ENCODE measurements at regions not wholly inside any gene's neighbourhood (a gene's known extent, or its start where the extent isn't known, plus 50 kb on each side); places are given as distances from the start of the nearest gene placed in this dataset.
"Not testable (repeated sequence)": the region's sequence is repeated elsewhere in the genome, so short reads cannot be mapped to it uniquely, and the experiment has no call there.

DNA sequence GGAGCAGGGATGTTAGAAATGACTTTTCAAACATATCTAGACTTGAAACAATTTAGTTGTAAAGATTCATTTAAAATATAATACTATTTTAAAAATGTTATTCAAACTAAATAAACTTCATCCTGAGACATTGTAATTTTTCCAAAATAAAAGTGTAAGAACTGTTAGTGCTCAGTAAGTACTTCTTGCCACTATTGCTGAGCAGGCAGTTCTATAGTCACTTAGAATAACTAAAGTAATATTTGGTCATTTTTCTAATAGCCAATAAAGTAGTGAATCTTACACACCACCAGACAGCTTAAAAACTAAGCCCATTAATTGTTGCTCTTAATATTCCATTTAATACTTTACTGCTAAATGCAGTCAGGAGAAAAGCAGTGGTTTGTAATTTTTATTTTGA is 1120.0 kb upstream of the CDH10 start:
- DNase-seq (ENCODE audit: low spot score): no peak

DNA sequence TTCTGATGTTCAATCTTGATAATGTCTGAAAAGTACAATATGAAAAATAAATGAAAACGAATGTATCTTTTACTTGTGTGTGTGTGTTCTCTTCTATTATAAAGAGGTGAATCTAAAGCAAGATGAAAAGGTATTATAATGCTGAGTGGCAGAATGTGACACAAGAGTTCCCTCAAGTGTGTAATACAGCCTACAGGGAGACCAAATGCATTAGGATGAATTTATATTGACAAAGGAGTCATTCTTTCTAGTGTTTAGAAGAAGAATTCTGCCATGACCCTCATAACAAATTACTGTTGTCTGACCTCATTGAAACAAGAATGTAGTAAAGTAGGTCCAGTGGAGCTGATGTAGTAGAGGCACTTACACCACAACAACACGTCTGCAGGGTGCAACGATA is 1119.0 kb upstream of the CDH10 start:
- DNase-seq (ENCODE audit: low spot score): no peak

DNA sequence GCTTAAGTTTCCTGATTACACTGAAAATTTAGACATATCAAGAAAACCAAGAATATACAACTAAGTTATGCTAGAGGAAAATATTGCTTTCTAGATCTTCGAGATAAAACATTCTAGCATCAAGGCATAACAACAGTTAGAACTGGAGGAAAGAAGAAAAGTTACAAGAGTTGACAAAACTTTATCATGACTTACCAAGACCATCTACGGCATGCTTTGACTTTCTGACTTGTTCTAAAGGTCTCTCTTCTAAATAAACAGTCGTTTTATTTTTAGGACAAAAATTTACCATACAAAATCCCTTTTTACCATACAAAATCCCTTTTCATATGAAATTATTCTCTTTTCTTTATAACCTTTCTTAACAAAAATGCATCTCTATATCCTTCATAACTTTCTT is 1110.1 kb upstream of the CDH10 start:
- no peak for DNase-seq (ENCODE audit: low spot score)

DNA sequence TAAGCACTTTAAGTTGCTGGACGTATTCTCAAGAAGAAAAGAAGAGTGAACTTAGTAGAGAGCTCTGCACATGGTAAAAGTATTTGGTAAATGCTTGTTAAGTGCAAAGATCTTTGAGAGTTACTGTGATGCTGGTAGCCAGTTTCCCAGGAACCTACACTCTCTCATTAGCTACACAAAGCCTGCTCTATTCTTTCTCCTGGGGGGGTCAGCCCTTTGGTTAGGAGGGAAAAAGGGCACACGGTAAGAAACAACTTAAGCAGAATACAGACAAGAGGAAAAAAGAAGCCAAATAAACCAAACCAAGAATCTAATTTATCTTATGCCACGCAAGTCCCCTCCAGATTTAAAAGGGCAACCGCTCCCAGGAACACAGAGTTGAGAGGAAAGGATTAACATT is 1100.1 kb upstream of the CDH10 start:
- DNase-seq (ENCODE audit: low spot score): no peak

DNA sequence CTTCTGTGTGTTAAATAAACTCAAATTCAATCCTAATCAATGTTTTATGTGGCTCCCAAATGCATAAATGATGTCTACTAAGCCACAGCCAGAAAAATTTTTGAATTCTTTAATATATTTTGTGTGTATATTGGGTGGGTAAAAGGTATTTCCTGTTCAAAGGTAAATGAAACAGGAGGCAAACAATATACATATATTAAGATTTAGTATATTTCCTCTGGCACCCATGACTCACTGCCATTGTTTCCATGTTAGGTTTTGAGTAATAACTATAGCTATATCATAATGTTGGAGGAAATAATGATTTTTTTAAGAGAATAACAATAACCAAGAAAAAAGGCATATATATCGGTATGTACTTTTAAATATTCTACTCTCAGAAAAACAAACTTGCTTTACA is 1071.9 kb upstream of the CDH10 start:
- no peak for DNase-seq (ENCODE audit: low spot score)

DNA sequence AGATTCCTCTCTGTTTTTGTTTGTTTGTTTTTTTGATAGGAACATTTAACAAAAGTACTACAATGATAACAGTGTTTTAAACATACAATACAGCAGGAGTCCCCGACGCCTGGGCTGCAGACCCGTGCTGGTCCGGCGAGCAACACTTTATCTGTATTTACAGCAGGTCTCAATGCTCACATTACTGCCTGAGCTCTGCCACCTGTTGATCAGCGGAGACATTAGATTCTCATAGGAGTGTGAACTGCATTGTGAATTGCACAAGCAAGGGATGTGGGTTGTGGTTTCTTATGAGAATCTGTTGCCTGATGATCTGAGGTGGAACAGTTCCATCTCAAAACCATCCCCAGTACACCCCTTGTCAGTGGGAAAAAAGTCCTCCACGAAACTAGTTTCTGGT is 1068.5 kb upstream of the CDH10 start:
- no peak for DNase-seq (ENCODE audit: low spot score)

DNA sequence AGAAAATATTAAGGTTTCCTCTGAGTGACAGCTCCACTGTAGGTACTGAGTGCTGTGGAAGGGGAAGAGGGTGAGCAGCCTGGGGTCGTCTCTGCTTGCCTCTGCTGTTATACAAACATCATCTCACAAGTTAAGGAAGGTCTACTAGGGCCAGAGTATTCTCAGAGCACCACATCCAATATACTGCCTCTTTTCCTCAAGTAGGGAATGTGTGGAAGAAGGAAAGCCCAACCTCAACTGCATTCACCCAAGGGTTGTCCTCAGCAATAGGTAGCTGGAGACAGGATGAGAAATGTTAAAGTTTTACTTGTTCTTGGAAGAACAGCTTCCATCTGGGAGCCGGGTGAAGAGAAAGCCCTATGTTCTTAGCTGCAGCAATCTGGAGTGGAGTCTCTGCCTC is 1062.3 kb upstream of the CDH10 start:
- DNase-seq (ENCODE audit: low spot score): no peak

DNA sequence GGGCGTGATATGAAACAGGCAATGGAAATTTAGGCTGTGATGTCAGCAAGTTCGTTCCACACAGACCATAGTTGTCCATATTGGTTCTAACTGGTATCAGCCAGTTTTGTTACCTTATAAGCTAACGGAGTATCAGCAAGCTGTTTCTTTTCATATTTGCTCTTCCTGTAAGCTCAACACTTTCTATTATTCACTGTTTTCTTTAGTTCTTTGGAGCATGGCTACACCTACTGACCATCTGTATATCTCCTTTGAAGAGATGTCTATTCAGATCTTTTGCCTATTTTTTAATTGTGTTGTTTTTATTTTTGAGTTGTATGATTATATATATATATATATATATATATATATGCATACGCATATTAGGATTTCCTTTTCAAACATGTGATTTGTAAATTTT is 1057.2 kb upstream of the CDH10 start:
- no peak for DNase-seq (ENCODE audit: low spot score)

DNA sequence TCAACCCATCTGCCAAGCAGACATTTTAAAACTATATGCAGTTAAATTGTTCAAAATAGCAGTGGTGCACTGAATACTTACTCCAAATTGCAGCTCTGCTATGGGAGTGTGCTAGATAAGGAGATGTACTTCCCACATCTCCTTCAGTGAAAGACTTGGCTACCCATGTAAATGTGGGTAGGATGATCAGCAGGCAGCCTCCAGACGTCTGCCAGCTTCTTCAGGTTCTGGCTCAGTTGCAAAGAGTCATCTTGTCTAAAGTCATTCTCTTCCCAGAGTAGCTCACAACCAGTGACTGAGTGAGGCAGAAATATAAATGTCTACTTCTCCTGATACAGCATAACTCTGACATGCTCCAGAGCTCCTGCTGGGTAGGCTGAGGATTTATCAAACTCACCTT is 1050.0 kb upstream of the CDH10 start:
- no peak for DNase-seq (ENCODE audit: low spot score)

DNA sequence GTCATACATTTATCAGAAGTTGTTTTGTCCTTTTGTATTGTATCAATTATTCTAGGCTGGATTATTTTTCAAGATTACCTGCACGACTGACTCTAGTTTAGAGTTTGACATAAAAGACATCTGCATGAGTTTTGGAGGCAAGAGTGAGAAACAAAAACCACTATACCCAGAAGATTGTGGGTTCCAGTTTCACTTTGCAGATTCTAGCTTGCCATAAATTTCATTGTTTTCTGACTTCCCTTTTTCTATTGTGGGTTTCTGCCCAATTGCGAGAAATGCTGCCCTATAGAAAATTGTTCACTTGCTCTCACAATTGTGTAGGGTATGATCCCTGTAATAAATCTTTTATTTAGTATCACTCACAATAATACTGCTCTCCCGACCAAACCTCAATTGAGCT is 1043.4 kb upstream of the CDH10 start:
- no peak for DNase-seq (ENCODE audit: low spot score)

DNA sequence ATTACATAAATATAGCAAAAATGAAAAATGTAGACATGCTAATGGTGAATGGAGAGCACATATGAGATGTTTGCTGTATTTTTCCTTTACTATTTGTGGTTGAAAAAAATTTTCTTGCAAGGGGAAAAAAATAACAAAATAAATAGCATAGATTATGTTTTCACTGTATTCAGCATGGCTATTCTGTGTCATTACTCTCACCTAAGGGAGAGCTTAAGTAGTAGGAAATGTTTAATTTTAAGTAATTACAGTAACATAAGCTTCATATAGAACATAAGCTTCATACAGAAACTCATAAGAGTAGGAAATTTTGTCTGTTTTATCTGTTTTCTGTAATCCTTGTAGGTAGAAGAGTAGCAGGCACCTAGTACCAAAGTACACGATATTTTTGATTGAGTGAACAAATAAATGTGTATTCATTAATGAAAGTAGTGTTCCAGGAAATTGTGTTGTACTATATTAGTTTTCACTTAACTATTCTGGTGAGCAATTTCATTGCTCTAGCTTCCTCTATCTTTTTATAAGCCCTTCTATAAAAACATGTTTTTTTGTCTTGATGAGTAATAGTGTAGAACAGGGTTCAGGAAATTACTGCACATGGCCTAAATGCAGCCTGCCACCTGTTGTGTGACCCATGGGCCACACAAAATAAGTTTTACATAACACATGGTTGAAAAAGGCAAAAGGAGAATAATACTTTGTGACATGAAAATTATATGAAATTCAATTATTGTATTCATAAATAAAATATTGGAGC is 1025.0 kb upstream of the CDH10 start:
- DNase-seq (ENCODE audit: low spot score): no peak

DNA sequence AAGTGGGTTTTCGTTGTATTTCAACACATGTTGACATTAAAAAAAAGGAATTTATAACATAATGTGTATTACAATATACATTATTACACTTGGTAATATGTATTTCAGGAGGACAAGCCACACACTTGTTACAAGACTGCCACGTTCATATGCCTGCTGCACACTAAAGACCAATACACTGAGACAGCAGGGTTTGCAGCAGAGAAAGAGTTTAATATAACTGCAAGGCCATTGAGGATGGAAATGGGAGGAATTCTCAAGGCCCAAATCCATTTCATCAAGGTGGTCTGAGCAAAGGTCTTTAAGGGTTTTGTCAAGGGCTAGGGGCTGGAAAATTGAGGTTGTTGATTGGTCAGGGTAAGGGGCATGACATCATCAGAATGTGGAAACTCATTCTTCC is 1017.8 kb upstream of the CDH10 start:
- DNase-seq (ENCODE audit: low spot score): no peak

DNA sequence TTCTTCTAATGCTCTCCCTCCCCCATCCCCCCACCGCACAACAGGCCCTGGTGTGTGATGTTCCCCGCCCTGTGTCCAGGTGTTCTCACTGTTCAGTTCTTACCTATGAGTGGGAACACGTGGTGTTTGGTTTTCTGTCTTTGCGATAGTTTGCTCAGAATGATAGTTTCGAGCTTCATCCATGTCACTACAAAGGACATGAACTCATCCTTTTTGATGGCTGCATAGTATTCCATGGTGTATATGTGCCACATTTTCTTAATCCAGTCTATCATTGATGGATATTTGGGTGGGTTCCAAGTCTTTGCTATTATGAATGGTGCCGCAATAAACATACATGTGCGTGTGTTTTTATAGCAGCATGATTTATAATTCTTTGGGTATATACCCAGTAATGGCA is 1005.5 kb upstream of the CDH10 start:
- DNase-seq (ENCODE audit: low spot score): not testable (repeated sequence)

DNA sequence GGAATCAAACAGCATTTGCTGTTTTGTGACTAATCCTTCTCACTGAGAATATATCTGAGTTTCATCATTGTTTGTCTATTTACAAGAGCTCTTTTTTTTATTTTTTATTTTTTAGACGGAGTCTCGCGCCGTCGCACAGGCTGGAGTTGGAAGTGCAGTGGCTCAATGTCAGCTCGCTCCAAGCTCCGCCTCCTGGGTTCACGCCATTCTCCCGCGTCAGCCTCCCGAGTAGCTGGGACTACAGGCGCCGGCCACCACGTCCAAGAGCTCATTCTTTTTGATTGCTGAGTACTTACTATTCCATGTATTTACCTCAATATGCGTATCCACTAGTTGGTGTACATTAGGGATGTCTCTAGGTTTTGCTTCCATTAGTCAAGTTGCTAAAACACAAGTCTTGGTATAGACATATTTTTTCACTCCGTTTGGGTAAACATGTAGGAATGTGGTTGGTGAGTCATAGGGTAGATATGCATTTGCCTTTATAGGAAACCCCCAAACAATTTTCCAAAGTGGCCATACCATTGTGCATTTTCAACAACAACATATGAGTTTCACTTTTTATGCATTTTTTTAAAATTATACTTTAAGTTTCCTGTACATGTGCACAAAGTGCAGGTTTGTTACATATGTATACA is 1005.0 kb upstream of the CDH10 start:
- no peak for DNase-seq (ENCODE audit: low spot score)

DNA sequence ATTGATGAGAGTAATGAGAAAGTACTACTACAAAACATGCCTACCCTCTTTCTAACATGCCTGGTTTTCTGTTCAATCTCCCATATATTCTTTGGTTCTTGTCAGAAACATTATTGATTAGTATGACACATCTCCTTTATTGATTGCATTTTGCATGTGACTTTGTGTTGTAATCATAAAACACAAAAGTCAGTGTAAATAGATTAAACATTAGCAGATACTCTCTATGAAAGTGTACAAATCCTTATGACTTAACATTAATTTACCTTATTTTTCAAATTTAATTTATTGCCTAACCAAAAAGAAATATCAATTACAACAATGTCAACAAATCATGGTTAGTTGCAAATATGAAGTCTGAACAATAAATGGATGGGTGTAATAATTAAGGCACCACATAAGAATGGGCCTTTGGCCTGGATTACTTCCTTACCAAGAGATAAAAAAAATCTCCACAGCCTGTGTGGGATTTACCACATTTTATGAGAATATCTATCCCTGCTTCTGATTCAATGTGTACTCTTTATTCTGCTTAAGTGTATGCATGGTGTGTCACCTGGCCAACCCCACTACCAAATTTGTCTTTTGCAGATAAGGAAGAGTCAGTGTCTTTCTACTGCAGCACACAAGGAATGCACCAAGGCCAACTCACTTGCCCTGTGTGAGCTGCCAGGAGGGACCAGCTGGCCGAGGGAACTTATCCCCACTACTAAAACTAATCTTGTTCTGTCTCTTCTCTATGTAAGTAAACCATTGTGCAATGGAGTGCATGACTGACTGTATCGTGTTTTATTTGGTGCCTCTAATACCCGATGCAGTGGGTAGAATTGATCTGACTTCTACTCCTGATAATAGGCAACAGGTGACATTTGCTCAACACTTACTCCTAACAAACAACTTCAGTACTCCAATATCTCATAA is 1001.9 kb upstream of the CDH10 start:
- no peak for DNase-seq (ENCODE audit: low spot score)

DNA sequence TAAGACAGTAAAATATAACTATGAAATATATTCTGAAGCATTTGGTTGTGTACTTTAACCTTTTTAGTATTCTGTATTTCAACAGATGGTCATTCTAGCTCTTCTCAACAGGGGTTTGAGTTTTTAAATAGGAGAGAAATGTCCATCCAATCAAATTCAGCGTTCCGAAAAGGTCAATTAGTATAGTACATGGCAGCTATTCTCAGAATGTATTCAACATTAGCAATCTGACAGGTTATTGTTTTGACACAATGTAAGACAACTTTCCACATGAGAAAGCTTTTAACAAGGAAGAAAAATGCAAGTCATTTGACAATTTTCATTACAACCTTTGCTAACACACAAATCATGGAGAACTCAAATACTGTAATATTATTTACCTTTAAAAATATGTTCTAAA is 996.3 kb upstream of the CDH10 start:
- no peak for DNase-seq (ENCODE audit: low spot score)

DNA sequence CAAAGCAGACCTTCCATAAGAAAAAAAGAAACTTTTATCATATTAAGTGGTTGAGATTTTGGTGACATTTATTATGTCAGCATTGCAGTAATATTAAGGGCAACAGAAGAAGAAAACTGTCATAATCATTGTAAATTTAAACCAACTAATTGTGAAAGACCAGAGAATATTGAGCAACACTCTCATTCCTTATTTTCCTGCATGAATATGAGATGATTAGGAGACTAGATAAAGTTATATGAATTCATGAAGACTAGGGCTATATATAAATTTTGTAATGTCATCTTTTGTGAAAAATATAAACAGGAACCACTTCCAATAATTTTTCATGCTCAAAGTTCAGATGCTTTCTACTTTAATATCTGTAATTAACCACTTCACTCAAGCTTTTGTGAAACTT is 974.5 kb upstream of the CDH10 start:
- DNase-seq (ENCODE audit: low spot score): no peak

DNA sequence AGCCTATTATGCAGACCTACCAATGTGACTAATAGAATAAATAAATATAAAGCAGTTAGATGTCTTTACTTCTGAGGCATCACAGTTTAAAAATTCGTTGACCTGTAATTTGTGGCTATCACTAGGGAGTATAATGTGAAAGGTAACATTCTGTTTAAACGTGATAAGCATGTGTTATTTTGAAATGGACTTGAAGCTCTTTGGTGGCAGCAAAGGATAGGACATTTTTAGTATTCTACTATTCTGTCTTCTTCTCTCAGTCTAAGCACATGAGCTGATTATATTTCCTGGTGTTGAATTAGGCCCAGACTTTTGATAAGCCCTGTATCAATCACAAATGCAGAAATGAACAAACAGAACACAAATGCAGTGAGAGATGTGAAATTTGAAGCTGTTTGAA is 974.0 kb upstream of the CDH10 start:
- DNase-seq (ENCODE audit: low spot score): no peak

DNA sequence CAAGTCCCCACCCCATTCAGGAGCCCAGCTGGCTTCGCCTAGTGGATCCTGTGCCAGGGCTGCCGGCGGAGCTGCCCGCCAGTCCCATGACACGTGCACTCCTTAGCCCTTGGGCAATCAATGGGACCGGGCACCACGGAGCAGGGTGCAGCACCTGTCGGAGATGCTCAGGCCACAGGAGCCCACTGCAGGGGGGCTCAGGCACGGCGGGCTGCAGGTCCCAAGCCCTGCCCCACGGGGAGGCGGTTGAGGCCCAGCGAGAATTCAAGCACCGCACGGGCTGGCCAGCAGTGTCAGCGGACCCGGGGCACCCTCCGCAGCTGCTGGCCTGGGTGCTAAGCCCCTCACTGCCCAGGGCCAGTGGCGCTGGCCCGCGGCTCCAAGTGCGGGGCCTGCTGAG is 969.7 kb upstream of the CDH10 start:
- DNase-seq (ENCODE audit: low spot score): no peak

DNA sequence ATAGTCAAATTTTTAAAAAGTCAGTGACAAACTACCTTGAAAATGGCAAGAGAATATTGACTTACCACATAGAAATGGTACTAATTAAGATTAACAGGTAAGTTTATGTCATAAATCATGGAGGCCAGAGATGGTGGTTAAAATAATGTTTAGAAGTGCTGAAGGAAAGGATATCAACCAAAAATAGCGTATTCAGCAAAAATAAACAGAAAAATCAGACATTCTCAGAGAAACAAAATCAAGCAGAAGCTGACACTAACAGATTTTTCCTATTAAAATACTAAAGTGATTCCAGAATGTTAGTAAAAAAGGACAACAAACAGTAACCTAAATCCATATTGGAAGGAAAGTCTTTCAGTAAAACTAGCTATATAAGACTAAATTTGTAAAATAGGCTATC is 959.9 kb upstream of the CDH10 start:
- no peak for DNase-seq (ENCODE audit: low spot score)

DNA sequence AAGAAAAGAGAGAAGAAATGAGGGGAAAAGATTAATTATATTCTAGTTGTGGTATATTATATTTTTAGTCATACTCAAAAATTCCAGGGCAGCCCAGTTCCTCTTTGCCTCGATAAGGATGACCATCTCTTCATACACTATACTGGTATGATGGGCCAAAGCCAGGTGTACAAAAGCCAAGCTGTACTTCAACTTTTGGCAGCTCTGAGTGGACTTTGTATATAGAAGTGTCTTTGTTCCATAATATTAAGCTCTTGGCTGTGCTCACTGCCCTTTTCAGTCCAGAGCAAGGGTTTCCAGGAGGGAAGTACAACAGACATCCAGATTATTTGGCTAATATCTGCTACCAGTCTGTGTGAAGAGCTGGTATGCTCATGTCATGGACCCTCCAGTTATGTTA is 934.3 kb upstream of the CDH10 start:
- no peak for DNase-seq (ENCODE audit: low spot score)

DNA sequence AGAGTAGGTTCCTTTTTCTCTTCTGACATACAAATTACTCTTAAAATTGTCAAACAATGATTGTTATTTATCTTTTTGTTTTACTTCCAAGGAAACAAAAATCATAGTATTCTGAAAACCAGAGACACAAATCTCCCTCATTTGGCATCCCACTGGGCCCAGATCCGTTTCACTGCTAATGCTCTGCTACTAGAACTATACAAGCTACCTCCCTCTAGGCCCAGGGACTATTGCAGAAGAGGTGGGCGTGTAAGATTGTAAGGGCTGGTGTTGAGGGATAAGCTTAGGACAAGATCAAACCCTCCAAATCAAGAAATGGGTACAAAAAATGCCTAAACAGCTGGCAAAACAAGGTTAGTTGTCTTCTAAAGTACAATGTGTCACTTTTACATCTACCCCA is 928.9 kb upstream of the CDH10 start:
- no peak for DNase-seq (ENCODE audit: low spot score)

DNA sequence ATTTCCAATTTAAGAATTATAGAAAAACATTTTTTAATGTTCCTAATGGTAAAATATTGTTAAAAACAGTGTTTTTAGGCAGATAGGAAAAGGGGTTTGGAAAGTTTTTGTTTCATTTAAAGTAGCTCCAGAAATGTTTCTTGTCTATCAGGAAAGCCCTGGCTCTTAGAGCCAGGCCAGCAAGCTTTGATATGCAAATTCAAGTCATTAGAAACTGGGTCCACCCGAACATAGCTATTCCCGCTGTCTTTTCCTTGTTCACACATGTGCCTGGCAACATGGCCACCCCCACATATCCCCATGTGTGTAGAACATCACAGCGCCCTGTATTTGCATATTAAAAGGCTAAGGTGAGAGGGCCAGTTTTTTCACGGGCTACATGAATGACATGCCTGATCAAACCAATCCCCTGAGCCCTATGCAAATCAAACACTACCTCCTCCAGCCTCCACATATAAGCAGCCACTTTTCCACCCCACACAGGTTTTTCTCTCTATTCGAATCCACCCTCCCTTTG is 925.3 kb upstream of the CDH10 start:
- DNase-seq (ENCODE audit: low spot score): no peak

Measured in CD4-positive, alpha-beta T cell treated with Interleukin-2 at 100 ng/mL for 4 hours (primary cell).